Heart left ventricle (tissue), 13 donors: ENCODE measurements at regions not wholly inside any gene's neighbourhood (a gene's known extent, or its start where the extent isn't known, plus 50 kb on each side); places are given as distances from the start of the nearest gene placed in this dataset.

Experiments
- CTCF ChIP-seq, 12 donors: fragments of 200-600 bp; sonication (generic) in 4 of 12; IDR thresholded peaks; one replicate each; pipeline versions ENCODE4 v1.5.0 to v1.8.0; 2018 to 2022; ENCODE audit warnings: antibody characterized with exemption in 12 of 12, mild to moderate bottlenecking in 5 of 12
- POLR2A ChIP-seq, 2 donors: fragments of 450-650 bp; IDR thresholded peaks; one replicate each; pipeline ENCODE4 v1.6.1; 2017; ENCODE audit warnings: antibody characterized with exemption in 2 of 2, mild to moderate bottlenecking in 2 of 2, moderate library complexity in 2 of 2
- donor health status: ischemic (EF 13 %, LVEDD 7.1; RV severe dilation, severe dysfunction).
- donor health status: DM: no; HTN: yes; CAD: no.
- donor health status: DM: no; HTN: no; CAD: no.
- donor health status: ischemic (EF 25% LVEDD 6.9; RV normal size, moderate dysfunction).
- donor health status: ischemic (EF 25% LVEDD 5.7; RV mildly dilated, moderate dysfunction).
- donor health status: ischemic (EF 35%, LVEDD 5.7; RV mildly dilated, moderate dysfunction).
- donor health status: nonischemic (EF 11% LVEDD 7.7; RV severe dilation, severe dysfunction).
- donor health status: DM: yes; HTN: yes; CAD: no.
- donor health status: PGD.
- donor health status: ischemic (EF 29% LVEDD 5.4; RV normal size, mild dysfunction).
- donor health status: nonischemic (EF 23%, LVEDD 6.1; RV moderate dilation, normal function).

GRCh38 chr11:119530509-119530908 is 107.5 kb upstream of the THY1 start:
- TF ChIP-seq POLR2A (IDR thresholded peaks at IDR 0.05) (no peak), CTCF (IDR thresholded peaks at IDR 0.05) (no peak)
